NCI-H774 (cell line): ENCODE measurements at regions not wholly inside any gene's neighbourhood (a gene's known extent, or its start where the extent isn't known, plus 50 kb on each side); places are given as distances from the start of the nearest gene placed in this dataset.

ENCODE experiments used
- DNase-seq: peaks from one replicate; lab custom pipeline; 2025; lab: John Stamatoyannopoulos, UW

- no peak for DNase-seq
Measured at GRCh38 chr15:81774309-81774708, 271.5 kb downstream of the MEX3B start.

- DNase-seq, result no peak
Measured at GRCh38 chr15:81768773-81769172, 277.0 kb downstream of the MEX3B start.

- no peak for DNase-seq
Measured at GRCh38 chr15:81766829-81767475, 278.9 kb downstream of the MEX3B start.

DNA sequence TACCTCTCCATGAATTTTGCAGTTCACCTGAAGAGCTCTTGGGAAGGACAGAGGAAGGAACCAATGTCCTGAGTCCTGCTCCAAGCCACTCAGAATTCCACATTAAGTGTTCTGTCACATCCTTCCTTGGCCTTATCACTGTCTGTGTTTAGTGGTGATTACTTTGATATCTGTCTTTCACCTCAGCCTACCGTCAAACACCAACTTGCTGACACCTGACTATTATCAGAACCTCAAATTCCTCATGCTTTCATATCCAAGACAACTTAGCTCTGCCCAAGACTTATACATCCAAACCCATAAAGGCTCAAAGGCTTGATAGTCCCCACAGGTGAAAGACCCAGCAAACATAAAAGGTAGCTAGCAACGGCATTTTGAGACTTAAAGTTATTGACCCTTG is 280.0 kb downstream of the MEX3B start:
- no peak for DNase-seq

DNA sequence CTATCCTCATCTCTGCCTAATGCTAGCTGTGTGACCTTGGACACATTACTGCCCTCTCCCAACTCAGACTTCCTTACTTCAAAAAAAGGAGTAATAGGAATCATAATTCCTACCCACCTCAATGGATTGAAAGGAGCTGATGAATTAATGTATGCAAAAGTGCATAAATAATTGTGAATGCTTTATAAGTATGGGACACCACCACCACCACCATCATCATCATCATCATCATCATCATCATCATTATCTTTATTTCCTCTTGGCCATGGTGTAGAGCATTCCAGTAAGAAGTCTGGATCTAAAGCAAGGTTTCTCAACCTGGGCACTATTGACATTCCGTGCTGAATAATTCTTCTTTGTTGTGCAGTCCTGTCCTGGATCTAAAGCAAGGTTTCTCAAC is 282.5 kb downstream of the MEX3B start:
- DNase-seq, result no peak

DNA sequence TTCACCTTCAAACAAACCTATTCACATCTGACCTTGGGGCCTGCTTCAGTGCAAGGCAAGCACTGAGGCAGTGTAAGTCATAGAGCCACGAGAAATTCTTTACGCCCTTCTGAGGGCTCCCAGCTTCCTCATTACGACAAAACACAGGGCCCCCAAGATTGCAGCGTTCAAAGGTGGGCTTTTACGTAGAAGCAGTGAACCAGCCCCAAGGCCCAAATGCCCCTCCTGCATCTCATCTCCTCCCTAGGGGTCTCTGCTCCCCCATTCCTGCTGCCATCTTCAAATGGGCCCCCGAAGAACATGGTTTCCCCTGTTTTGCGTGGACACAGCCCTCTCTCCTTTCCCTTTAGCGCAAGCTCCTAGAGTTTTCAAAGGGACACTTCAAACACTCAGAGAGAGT is 285.1 kb downstream of the MEX3B start:
- DNase-seq, result no peak

DNA sequence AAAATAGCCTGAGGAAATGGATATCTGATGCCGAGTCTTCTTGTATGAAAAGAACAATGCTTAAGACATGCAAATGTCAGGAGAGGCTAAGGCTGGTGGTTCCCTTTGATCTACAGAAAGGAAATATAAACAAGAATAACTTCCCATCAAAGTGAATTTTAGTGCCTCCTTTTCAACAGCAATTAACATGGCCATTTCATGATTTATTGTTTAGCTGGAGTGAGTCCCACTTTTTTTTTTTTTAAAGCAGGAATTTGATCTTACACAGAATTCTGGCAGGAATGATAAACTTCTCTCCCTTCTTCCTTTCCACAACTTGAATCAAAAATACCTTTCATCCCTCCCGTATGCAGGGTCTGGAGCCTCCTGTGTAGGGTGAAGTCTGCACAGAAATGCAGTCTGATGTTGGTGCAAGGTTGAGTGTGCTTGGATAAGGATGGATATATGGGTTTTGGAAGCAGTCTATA is 287.0 kb downstream of the MEX3B start:
- no peak for DNase-seq

GRCh38 chr15:81755626-81756025 is 290.2 kb downstream of the MEX3B start:
- DNase-seq, result no peak

GRCh38 chr15:81754078-81754477 is 291.7 kb downstream of the MEX3B start:
- DNase-seq, result no peak

- peak; percentile 13 for DNase-seq
Measured at GRCh38 chr15:81752974-81753373, 292.8 kb downstream of the MEX3B start.

DNA sequence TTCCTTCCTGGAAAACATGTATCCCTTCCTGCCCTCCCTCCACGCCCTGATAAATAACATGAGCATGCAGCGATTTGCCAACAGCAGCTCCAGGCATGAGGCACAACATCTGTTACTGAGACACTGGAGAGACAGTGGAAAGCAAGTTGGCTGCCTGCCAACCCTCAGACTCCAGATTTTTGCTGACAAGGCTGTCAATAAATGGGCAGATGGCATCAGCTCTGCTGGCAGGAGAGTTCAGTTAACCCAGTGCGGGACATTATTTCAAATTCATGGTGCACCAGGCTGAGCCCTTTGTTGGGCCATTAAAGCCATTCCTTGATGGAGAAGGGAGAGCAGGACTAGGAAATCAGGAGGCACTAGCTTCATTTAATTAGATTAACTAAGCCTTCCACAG is 293.3 kb downstream of the MEX3B start:
- DNase-seq, result peak; percentile 76

- no peak for DNase-seq
Measured at GRCh38 chr15:81751816-81752545, 293.8 kb downstream of the MEX3B start.

DNA sequence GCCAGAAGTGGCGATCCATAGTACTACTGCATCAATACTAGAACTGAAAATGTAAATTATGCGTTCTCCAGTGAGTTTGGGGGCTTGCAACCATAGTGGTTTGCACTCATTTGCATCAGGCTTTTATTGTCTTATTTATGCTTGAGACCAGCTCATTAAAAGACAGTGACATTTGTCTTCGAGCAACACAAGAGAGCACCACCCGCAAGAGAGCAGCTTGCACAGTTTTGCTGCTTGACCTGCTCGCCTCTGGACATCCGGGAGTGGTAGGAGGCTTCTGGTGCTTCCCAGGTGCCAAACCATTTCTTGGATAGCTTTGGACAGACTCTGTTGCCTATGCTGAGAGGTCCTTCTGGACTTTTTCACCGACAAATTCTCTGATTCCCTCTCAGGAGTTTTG is 294.6 kb downstream of the MEX3B start:
- no peak for DNase-seq

GRCh38 chr15:81749716-81750375 is 296.0 kb downstream of the MEX3B start:
- no peak for DNase-seq

DNA sequence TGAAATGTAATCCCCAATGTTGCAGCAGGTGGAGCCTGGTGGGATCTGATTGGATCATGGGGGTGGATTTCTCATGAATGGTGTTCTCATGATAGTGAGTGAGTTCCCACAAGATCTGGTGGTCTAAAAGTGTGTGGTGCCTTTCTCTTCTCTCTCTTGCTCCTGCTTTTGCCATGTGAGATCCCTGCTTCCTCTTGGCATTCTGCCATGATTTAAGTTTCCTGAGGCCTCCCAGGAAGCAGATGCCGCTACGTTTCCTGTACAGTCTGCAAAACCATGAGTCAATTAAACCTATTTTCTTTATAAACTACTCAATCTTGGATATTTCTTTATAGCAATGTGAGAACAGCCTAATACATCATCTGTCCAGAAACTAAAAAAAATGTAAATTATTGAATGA is 298.3 kb downstream of the MEX3B start:
- no peak for DNase-seq

DNA sequence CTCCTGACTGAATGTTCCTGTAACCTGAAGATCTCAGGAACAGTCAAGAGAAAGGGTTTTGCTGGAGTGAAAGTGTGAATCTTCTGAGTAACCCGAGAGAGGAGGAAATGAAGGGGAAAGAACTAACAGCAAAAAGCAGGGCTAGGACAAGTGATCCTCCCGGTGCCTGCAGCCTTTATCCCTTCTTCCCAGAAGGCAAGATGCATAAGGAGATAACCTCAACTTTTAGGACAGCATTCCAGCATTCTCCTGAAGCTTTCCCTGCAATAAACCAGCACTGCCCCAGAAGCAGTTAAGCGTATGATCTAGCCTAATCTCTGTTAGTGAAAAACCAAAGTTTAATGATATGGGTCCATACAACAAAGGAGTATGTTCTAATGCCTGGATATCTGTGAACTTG is 298.8 kb downstream of the MEX3B start:
- no peak for DNase-seq

- no peak for DNase-seq
Measured at GRCh38 chr15:81744364-81744763, 301.5 kb downstream of the MEX3B start.

DNA sequence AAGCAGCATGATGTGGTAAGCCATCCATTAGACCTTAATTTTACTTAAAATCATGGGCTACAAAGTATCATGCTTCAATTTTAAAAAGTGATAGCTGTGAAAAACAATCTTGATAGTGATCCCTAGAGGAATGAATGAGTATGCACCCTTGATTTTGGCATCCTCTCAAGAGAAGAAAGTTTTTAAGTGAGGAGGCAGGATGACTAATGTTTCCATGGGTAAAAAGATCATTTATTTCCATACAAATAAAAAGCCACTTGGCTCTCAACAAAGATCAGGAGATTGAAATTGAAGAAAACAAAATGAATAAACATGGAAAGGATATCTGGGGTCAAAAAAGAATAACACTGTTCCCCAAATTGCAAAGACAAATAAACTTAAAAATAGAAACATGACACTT is 305.4 kb downstream of the MEX3B start:
- no peak for DNase-seq

- DNase-seq, result no peak
Measured at GRCh38 chr15:81729340-81729739, 316.5 kb downstream of the MEX3B start.

DNA sequence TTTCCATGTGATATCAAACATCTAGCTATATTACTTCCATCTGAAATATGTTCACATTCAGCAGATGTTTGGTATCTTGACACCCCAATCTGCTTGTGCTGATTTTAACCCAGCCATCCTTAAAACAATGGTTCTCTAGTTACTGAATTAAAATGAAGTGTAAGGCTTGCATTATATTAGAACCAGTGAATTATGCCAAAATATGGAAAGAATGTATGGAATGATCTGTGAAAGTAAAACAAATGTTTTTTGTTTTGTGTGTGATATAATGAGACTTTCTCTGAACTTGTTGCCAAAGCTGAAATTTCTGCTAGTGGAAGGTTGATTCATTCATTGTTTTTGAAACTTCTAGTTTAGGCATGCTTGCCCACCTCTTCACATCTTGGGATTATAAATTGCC is 317.1 kb downstream of the MEX3B start:
- no peak for DNase-seq

- no peak for DNase-seq
Measured at GRCh38 chr15:81725590-81725989, 320.2 kb downstream of the MEX3B start.

DNA sequence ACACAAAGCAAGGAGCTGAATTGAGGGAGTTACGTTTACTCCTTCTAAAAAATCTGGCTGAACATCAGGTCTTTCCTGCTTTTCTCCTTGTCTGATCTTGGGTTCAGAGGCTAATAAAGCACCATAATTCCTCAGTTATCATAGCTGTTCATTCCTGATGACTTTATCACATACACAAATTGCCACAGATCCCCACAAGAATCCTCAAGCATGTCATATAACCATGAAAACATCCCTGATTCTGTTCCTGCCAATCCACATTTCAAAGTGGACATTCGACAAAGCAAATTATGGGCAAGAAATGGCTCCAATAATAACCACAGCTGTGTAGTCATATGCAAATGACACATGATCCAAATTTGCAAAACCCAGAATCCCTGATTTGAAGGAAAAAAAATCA is 321.3 kb downstream of the MEX3B start:
- DNase-seq, result no peak

- no peak for DNase-seq
Measured at GRCh38 chr15:81723701-81724100, 322.1 kb downstream of the MEX3B start.
